Osteoblast (primary cell): ENCODE measurements at regions not wholly inside any gene's neighbourhood (a gene's known extent, or its start where the extent isn't known, plus 50 kb on each side); places are given as distances from the start of the nearest gene placed in this dataset.

Experiments
- DNase-seq: peaks from one replicate; pipeline ENCODE4 v3.0.0; 2011; ENCODE audit warnings: low spot score, mixed read lengths; ENCODE audit not compliant: insufficient read length; ENCODE audit errors: missing footprints
- H2AFZ ChIP-seq: 2 replicates; pipeline ENCODE4 v1.6.0; 2011; ENCODE audit warnings: mild to moderate bottlenecking, low read length
- H3K27ac ChIP-seq: 2 replicates; pipeline ENCODE4 v1.5.1; 2011; ENCODE audit warnings: mild to moderate bottlenecking, low read depth, low read length, moderate library complexity
- H3K27me3 ChIP-seq: 2 replicates; pipeline ENCODE4 v1.6.0; 2012; ENCODE audit warnings: mild to moderate bottlenecking, control low read depth, inconsistent platforms, low read length, moderate library complexity; ENCODE audit not compliant: insufficient read depth
- H3K36me3 ChIP-seq: 2 replicates; pipeline ENCODE4 v1.5.1; 2011; ENCODE audit warnings: mild to moderate bottlenecking, low read length, control low read depth, moderate library complexity; ENCODE audit not compliant: insufficient read depth
- H3K4me1 ChIP-seq: 2 replicates; pipeline ENCODE4 v1.5.1; 2011; ENCODE audit warnings: mild to moderate bottlenecking, low read length, control low read depth, moderate library complexity; ENCODE audit not compliant: insufficient read depth
- H3K4me2 ChIP-seq: 2 replicates; pipeline ENCODE4 v1.6.0; 2011; ENCODE audit warnings: mild to moderate bottlenecking, low read length; ENCODE audit not compliant: insufficient read depth
- H3K4me3 ChIP-seq: fragments of 200-600 bp; sonication (generic); 3 replicates; pipeline ENCODE4 v1.5.1; 2012; ENCODE audit warnings: mild to moderate bottlenecking, low read length, inconsistent platforms; ENCODE audit not compliant: insufficient read depth
- H3K79me2 ChIP-seq: 2 replicates; pipeline ENCODE4 v1.6.0; 2012; ENCODE audit warnings: mild to moderate bottlenecking, low read length, control low read depth, inconsistent platforms; ENCODE audit not compliant: insufficient read depth
- H3K9me3 ChIP-seq: 2 replicates; pipeline ENCODE4 v1.5.1; 2011; ENCODE audit warnings: low read depth, low read length, control low read depth
- H4K20me1 ChIP-seq: 2 replicates; pipeline ENCODE4 v1.6.0; 2012; ENCODE audit warnings: mild to moderate bottlenecking, low read length, control low read depth; ENCODE audit not compliant: insufficient read depth
- CTCF ChIP-seq: IDR thresholded peaks from 2 replicates; pipeline ENCODE4 v1.5.1; 2011; ENCODE audit warnings: mild to moderate bottlenecking, low read depth, low read length, moderate library complexity; ENCODE audit errors: extremely low read depth

- H3K36me3 ChIP-seq: no peaks in the 10 kb centered on the region
- H2AFZ ChIP-seq: no peak overlapping the region
- H3K4me2 ChIP-seq: no peak overlapping the region
- no peaks in the 10 kb centered on the region for H4K20me1 ChIP-seq
- TF ChIP-seq CTCF: no peak
- H3K4me3 ChIP-seq: no peak overlapping the region
- H3K79me2 ChIP-seq: no peaks in the 10 kb centered on the region
- H3K27me3 ChIP-seq: no peaks in the 10 kb centered on the region
- no peak overlapping the region for H3K27ac ChIP-seq
- no peak for DNase-seq
- H3K4me1 ChIP-seq: no peaks in the 10 kb centered on the region
- no peaks in the 10 kb centered on the region for H3K9me3 ChIP-seq
Observed at GRCh38 chr6:163893609-163894189, 479.2 kb downstream of the QKI start.

GRCh38 chr6:163892824-163893561 lies 478.5 kb downstream of the QKI start:
- Histone ChIP-seq H3K27ac (no peak overlapping the region), H3K36me3 (no peaks in the 10 kb centered on the region), H2AFZ (no peak overlapping the region), H3K79me2 (no peaks in the 10 kb centered on the region), H3K4me2 (no peak overlapping the region), H3K27me3 (no peaks in the 10 kb centered on the region), H3K9me3 (no peaks in the 10 kb centered on the region), H4K20me1 (no peaks in the 10 kb centered on the region), H3K4me1 (no peaks in the 10 kb centered on the region), H3K4me3 (no peak overlapping the region)
- TF ChIP-seq CTCF: no peak
- no peak for DNase-seq

- Histone ChIP-seq H3K4me1 (no peaks in the 10 kb centered on the region), H2AFZ (no peak overlapping the region), H4K20me1 (no peaks in the 10 kb centered on the region), H3K36me3 (no peaks in the 10 kb centered on the region), H3K9me3 (no peaks in the 10 kb centered on the region), H3K27ac (no peak overlapping the region), H3K4me3 (no peak overlapping the region), H3K4me2 (no peak overlapping the region), H3K27me3 (no peaks in the 10 kb centered on the region), H3K79me2 (no peaks in the 10 kb centered on the region)
- no peak for DNase-seq
- no peak for TF ChIP-seq CTCF
Observed at GRCh38 chr6:163889904-163890514, 475.5 kb downstream of the QKI start.

GRCh38 chr6:163888030-163888819 lies 473.7 kb downstream of the QKI start:
- H3K27me3 ChIP-seq: no peaks in the 10 kb centered on the region
- H3K4me2 ChIP-seq: no peak overlapping the region
- H3K79me2 ChIP-seq: no peaks in the 10 kb centered on the region
- no peaks in the 10 kb centered on the region for H3K36me3 ChIP-seq
- H2AFZ ChIP-seq: no peak overlapping the region
- no peak for TF ChIP-seq CTCF
- H3K27ac ChIP-seq: no peak overlapping the region
- H3K4me3 ChIP-seq: no peak overlapping the region
- no peak for DNase-seq
- no peaks in the 10 kb centered on the region for H4K20me1 ChIP-seq
- H3K4me1 ChIP-seq: no peaks in the 10 kb centered on the region
- H3K9me3 ChIP-seq: no peaks in the 10 kb centered on the region
